Stomach (tissue), 8 donors: ENCODE measurements at regions not wholly inside any gene's neighbourhood (a gene's known extent, or its start where the extent isn't known, plus 50 kb on each side); places are given as distances from the start of the nearest gene placed in this dataset.

ENCODE experiments used
- DNase-seq, 2 donors: peaks; one replicate each; pipeline versions ENCODE4 v3.0.0 to v3.0.0-alpha.2; 2013 to 2019
- H3K27ac ChIP-seq, 5 donors: fragments of 200-600 bp in 4 of 5; sonication (generic) in 4 of 5; one replicate each; pipeline ENCODE4 v1.5.1; 2013 to 2019; ENCODE audit warnings: mild to moderate bottlenecking in 1 of 5, moderate library complexity in 1 of 5
- H3K27me3 ChIP-seq, 3 donors: fragments of 200-600 bp; sonication (generic); one replicate each; pipeline ENCODE4 v1.5.1; 2017 to 2019; ENCODE audit warnings: mixed run types in 1 of 3
- H3K36me3 ChIP-seq, 4 donors: fragments of 200-600 bp; sonication (generic); 1 replicate in 3 of 4; 2 replicates in 1 of 4; pipeline ENCODE4 v1.5.1; 2016 to 2019
- H3K4me1 ChIP-seq, 4 donors: fragments of 200-600 bp; sonication (generic); one replicate each; pipeline ENCODE4 v1.5.1; 2016 to 2019
- H3K4me3 ChIP-seq, 4 donors: fragments of 200-600 bp; sonication (generic) in 3 of 4; one replicate each; pipeline ENCODE4 v1.5.1; 2016 to 2019; ENCODE audit warnings: mild to moderate bottlenecking in 1 of 4
- H3K9me3 ChIP-seq, 4 donors: fragments of 200-600 bp; sonication (generic); one replicate each; pipeline ENCODE4 v1.5.1; 2016 to 2019
- EP300 ChIP-seq: sonication (generic); formaldehyde crosslinking; IDR thresholded peaks from one replicate; pipeline ENCODE4 v1.6.1; 2017; ENCODE audit warnings: antibody characterized with exemption
- POLR2A ChIP-seq, 4 donors: fragments of 450-650 bp; IDR thresholded peaks; one replicate each; pipeline ENCODE4 v1.6.1; 2016; ENCODE audit warnings: antibody characterized with exemption in 4 of 4, control low read depth in 2 of 4, mild to moderate bottlenecking in 1 of 4, moderate library complexity in 1 of 4
- POLR2AphosphoS5 ChIP-seq, 3 donors: sonication (generic); formaldehyde crosslinking; IDR thresholded peaks; one replicate each; pipeline ENCODE4 v1.6.1; 2016; ENCODE audit warnings: antibody characterized with exemption in 3 of 3
- WGBS, 5 donors: extraction: QIAGEN DNeasy Blood & Tissue Kit in 3 of 5; methylation state at CpG; one replicate each; pipeline versions ENCODE4 v1.1.5 to v1.1.7; 2013 to 2018; 5-methylcytosine and 5-hydroxymethylcytosine counted together
- intact Hi-C: fragments of 100-400 bp; cut with DNase I; formaldehyde crosslinking; loops from one replicate; pipeline ENCODE4 v1.15.1; 2023; ENCODE audit warnings: low total_unique reads
- TF ChIP-seq, protein P1 (sequence below), 7 experiments: fragments of 450-650 bp in 4 of 7; fragments of 200-600 bp in 3 of 7; sonication (generic) in 3 of 7; IDR thresholded peaks; one replicate each; pipeline ENCODE4 v1.5.1; 2016 to 2019; ENCODE audit warnings: antibody characterized with exemption in 7 of 7, control low read depth in 2 of 7, mild to moderate bottlenecking in 1 of 7
- donor health status: healthy with polysubstance abuse.
- donor health status: Bipolar disorder and iron deficiency.
- donor health status: healthy.

DNA sequence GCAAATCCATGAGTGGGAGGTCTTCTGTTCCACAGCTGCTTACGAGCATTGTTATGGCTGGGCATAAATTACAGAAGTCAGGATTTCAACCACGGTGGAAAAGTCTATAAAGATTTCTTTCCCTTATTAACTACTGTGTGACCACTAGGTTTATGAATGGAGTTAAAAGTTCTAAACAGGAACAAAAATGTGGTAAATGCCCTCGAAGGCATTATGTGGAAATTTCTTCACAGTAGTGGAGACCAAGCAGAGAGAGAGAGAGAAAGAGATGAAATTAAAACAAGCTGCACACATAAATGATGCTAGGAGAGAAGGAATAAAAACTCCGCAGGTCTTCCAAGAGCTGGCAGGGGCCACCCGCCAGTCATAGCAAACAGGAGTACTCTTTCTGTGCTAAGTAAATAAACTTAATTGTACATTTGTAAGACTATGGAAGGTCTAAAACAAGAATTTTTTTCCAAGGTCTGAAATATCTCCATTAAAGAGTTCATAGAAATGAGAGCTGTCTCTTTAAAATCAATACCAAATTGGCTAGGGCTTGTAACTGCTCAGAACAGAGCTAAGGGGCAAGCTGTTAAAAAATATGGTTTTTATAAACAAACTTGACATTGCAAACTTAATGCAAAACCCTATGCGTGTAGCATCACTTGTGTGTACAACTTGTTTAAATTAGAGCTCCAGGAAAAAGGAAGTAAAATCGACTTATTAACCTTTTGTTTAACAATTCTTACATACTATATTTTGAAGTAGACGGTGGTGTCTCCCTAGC is 438.2 kb downstream of the MEIS1 start:
- TF ChIP-seq, protein P1, sequence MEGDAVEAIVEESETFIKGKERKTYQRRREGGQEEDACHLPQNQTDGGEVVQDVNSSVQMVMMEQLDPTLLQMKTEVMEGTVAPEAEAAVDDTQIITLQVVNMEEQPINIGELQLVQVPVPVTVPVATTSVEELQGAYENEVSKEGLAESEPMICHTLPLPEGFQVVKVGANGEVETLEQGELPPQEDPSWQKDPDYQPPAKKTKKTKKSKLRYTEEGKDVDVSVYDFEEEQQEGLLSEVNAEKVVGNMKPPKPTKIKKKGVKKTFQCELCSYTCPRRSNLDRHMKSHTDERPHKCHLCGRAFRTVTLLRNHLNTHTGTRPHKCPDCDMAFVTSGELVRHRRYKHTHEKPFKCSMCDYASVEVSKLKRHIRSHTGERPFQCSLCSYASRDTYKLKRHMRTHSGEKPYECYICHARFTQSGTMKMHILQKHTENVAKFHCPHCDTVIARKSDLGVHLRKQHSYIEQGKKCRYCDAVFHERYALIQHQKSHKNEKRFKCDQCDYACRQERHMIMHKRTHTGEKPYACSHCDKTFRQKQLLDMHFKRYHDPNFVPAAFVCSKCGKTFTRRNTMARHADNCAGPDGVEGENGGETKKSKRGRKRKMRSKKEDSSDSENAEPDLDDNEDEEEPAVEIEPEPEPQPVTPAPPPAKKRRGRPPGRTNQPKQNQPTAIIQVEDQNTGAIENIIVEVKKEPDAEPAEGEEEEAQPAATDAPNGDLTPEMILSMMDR (IDR thresholded peaks at IDR 0.05), result no peak
- TF ChIP-seq POLR2AphosphoS5 (IDR thresholded peaks at IDR 0.05), result no peak
- TF ChIP-seq POLR2A (IDR thresholded peaks at IDR 0.05), result no peak
- no peak for TF ChIP-seq EP300
- intact Hi-C loops, result no loop called here
- DNase-seq, result no peak
- Histone ChIP-seq H3K4me1 (peaks cover 4 to 30% (median 18%) of the 10 kb centered on the region in 4 donors), H3K27me3 (no peaks in the 10 kb centered on the region), H3K9me3 (no peaks in the 10 kb centered on the region), H3K4me3 (no peak overlapping the region), H3K27ac (no peak overlapping the region), H3K36me3 (no peaks in the 10 kb centered on the region)
- 18 to 42% (median 28%) methylated on average over 8 of the region's 8 CpGs for WGBS, 5 donors

DNA sequence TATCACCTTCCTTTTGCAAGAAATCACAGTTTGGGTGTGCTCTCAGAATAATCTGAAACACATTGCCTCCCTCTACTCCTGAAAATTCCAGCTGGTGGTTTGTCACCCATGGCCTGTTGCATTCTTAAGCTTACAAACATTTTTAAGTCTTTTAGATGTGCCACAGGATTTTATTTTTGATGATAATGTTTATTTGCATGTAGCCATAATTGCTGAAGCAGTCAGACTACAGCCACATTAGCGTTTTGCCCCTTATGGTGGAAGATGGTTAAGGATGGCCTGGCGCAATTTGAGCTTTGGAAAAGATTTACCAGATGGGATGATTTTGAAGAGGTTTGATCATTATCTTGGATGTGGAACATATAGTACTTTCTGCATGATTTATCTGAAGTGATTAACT is 439.5 kb downstream of the MEIS1 start:
- intact Hi-C loops, result no loop called here
- Histone ChIP-seq H3K9me3 (no peaks in the 10 kb centered on the region), H3K27me3 (no peaks in the 10 kb centered on the region), H3K36me3 (no peaks in the 10 kb centered on the region), H3K4me3 (no peak overlapping the region), H3K27ac (no peak overlapping the region), H3K4me1 (peaks cover 4 to 30% (median 18%) of the 10 kb centered on the region in 4 donors)
- WGBS, 5 donors, result 98 to 100% (median 100%) methylated on average over 2 of the region's 2 CpGs
- TF ChIP-seq POLR2AphosphoS5 (IDR thresholded peaks at IDR 0.05), result no peak
- TF ChIP-seq EP300, result no peak
- TF ChIP-seq, protein P1 (IDR thresholded peaks at IDR 0.05), result no peak
- no peak for TF ChIP-seq POLR2A (IDR thresholded peaks at IDR 0.05)
- no peak for DNase-seq

DNA sequence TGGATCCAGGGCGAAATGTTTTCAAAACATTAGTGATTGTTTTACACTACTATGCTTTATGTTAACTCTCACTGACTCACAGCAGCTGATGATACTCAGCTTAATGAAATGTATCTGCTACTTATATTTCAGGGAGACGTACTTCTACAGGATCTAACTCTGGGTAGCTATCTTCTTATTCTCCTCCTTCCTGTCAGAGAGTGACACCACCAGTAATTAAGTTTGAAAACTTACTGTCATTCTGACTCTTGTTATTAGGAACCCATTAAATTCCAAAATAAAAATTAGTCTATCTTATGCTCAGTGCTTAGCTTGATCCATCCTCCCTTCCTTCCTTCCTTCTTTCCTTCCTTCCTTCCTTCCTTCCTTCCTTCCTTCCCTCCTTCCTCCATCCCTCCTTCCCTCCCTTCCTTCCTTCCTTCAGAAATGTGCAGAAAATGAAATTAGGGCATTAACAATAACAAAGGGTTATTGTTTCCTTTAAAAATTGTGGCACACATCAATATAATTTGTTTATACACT is 441.1 kb downstream of the MEIS1 start:
- Histone ChIP-seq H3K36me3 (no peaks in the 10 kb centered on the region), H3K27ac (no peak overlapping the region), H3K9me3 (no peaks in the 10 kb centered on the region), H3K27me3 (no peaks in the 10 kb centered on the region), H3K4me3 (no peak overlapping the region), H3K4me1 (peaks cover 4 to 30% (median 18%) of the 10 kb centered on the region in 4 donors)
- WGBS, 5 donors, result 60 to 77% (median 70%) methylated on average over 2 of the region's 2 CpGs
- intact Hi-C loops, result no loop called here
- no peak for TF ChIP-seq POLR2A (IDR thresholded peaks at IDR 0.05)
- no peak for TF ChIP-seq EP300
- no peak for TF ChIP-seq POLR2AphosphoS5 (IDR thresholded peaks at IDR 0.05)
- TF ChIP-seq, protein P1 (IDR thresholded peaks at IDR 0.05), result no peak
- no peak for DNase-seq

GRCh38 chr2:66885775-66886383 is 451.0 kb downstream of the MEIS1 start:
- TF ChIP-seq POLR2A (IDR thresholded peaks at IDR 0.05) (no peak), POLR2AphosphoS5 (IDR thresholded peaks at IDR 0.05) (no peak), EP300 (no peak)
- TF ChIP-seq, protein P1 (IDR thresholded peaks at IDR 0.05), result no peak
- 33 to 43% (median 36%) methylated on average over 2 of the region's 2 CpGs for WGBS, 5 donors
- Histone ChIP-seq H3K36me3 (no peaks in the 10 kb centered on the region), H3K4me3 (no peak overlapping the region), H3K9me3 (no peaks in the 10 kb centered on the region), H3K4me1 (peaks cover 0 to 16% (median 3%) of the 10 kb centered on the region in 4 donors), H3K27me3 (no peaks in the 10 kb centered on the region), H3K27ac (no peak overlapping the region)
- DNase-seq, result no peak
- intact Hi-C loops, result no loop called here
